ENCODE measurements at regions not wholly inside any gene's neighbourhood (a gene's known extent, or its start where the extent isn't known, plus 50 kb on each side); places are given as distances from the start of the nearest gene placed in this dataset.

- TF ChIP-seq, protein P1, sequence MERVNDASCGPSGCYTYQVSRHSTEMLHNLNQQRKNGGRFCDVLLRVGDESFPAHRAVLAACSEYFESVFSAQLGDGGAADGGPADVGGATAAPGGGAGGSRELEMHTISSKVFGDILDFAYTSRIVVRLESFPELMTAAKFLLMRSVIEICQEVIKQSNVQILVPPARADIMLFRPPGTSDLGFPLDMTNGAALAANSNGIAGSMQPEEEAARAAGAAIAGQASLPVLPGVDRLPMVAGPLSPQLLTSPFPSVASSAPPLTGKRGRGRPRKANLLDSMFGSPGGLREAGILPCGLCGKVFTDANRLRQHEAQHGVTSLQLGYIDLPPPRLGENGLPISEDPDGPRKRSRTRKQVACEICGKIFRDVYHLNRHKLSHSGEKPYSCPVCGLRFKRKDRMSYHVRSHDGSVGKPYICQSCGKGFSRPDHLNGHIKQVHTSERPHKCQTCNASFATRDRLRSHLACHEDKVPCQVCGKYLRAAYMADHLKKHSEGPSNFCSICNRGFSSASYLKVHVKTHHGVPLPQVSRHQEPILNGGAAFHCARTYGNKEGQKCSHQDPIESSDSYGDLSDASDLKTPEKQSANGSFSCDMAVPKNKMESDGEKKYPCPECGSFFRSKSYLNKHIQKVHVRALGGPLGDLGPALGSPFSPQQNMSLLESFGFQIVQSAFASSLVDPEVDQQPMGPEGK (CRISPR knock-in tag; IDR thresholded peaks at IDR 0.05; ENCODE audit: borderline replicate concordance), result no peak
- TF ChIP-seq TOX (CRISPR knock-in tag; IDR thresholded peaks at IDR 0.05; ENCODE audit: borderline replicate concordance) (no peak), CSRNP3 (CRISPR knock-in tag; IDR thresholded peaks at IDR 0.05) (no peak), ISL1 (CRISPR knock-in tag; IDR thresholded peaks at IDR 0.05) (no peak), TCF4 (CRISPR knock-in tag; IDR thresholded peaks at IDR 0.05; ENCODE audit: borderline replicate concordance) (no peak), ZFP30 (CRISPR knock-in tag; IDR thresholded peaks at IDR 0.05) (no peak), BACH2 (CRISPR knock-in tag; IDR thresholded peaks at IDR 0.05; ENCODE audit: borderline replicate concordance) (no peak), RARB (CRISPR knock-in tag; IDR thresholded peaks at IDR 0.05) (no peak), SNAI2 (CRISPR knock-in tag; IDR thresholded peaks at IDR 0.05) (no peak)
These were observed 554.6 kb downstream of the PLA2G4A start for GRCh38 chr1:187383366-187383765.

All from SK-N-SH treated with all-trans-retinoic acid at 6 μM for 48 hours (cell line).